Esophagus muscularis mucosa (tissue), 4 donors: ENCODE measurements at regions not wholly inside any gene's neighbourhood (a gene's known extent, or its start where the extent isn't known, plus 50 kb on each side); places are given as distances from the start of the nearest gene placed in this dataset.

ENCODE experiments used
- CTCF ChIP-seq, 3 experiments: fragments of 200-600 bp in 2 of 3; fragments of 450-650 bp in 1 of 3; sonication (generic) in 2 of 3; IDR thresholded peaks; one replicate each; pipeline ENCODE4 v1.5.1; 2017 to 2019; ENCODE audit warnings: antibody characterized with exemption in 3 of 3, mild to moderate bottlenecking in 2 of 3, moderate library complexity in 1 of 3
- EP300 ChIP-seq: sonication (generic); formaldehyde crosslinking; IDR thresholded peaks from one replicate; pipeline ENCODE4 v1.6.1; 2017; ENCODE audit warnings: antibody characterized with exemption
- POLR2A ChIP-seq: fragments of 450-650 bp; IDR thresholded peaks from one replicate; pipeline ENCODE4 v1.6.1; 2017; ENCODE audit warnings: antibody characterized with exemption, moderate library complexity, mild to moderate bottlenecking, low read depth
- POLR2AphosphoS5 ChIP-seq, 2 donors: sonication (generic); formaldehyde crosslinking; IDR thresholded peaks; one replicate each; pipeline ENCODE4 v1.6.1; 2017; ENCODE audit warnings: antibody characterized with exemption in 2 of 2

DNA sequence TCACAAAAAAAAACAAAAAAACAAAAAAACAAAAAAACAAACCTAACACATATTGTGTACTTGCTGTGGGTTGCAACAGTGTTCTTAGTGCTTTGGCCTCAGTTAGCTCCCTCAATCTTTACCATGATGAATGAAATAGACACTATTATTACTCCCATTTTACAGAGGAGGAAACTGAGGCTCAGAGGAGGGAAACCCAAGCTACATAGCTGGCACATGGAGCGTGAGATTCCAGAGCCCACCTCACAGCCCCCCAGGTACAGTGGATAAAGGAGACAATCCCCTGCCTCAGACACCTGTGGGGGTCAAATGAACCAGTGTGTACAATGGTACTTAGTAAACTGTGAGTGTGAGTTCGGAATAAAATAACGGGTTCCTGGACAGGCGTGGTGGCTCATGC, 104.9 kb upstream of the SMAD3 start:
- TF ChIP-seq CTCF (IDR thresholded peaks at IDR 0.05) (no peak), EP300 (no peak), POLR2A (no peak), POLR2AphosphoS5 (IDR thresholded peaks at IDR 0.05) (no peak)
